ENCODE measurements at regions not wholly inside any gene's neighbourhood (a gene's known extent, or its start where the extent isn't known, plus 50 kb on each side); places are given as distances from the start of the nearest gene placed in this dataset.

- TF ChIP-seq CTCF (IDR thresholded peaks at IDR 0.05 in 8 of 11, conservative IDR thresholded peaks at IDR 0.05 in 3 of 11) (no peak), POLR2A (IDR thresholded peaks at IDR 0.05) (no peak), POLR2AphosphoS5 (IDR thresholded peaks at IDR 0.05) (no peak)
Measured at GRCh38 chr15:93190238-93190637, 101.2 kb upstream of the RGMA start.

Data from spleen (tissue), 7 donors.